HG02840 (cell line): ENCODE measurements at regions not wholly inside any gene's neighbourhood (a gene's known extent, or its start where the extent isn't known, plus 50 kb on each side); places are given as distances from the start of the nearest gene placed in this dataset.

ENCODE experiments used
- ATAC-seq: cut with Tn5 transposase; IDR thresholded peaks from one replicate; pipeline ENCODE4 v1.9.1; 2021; ENCODE audit warnings: mild to moderate bottlenecking, moderate library complexity, moderate number of reproducible peaks; ENCODE audit not compliant: unreplicated experiment, low FRiP score

DNA sequence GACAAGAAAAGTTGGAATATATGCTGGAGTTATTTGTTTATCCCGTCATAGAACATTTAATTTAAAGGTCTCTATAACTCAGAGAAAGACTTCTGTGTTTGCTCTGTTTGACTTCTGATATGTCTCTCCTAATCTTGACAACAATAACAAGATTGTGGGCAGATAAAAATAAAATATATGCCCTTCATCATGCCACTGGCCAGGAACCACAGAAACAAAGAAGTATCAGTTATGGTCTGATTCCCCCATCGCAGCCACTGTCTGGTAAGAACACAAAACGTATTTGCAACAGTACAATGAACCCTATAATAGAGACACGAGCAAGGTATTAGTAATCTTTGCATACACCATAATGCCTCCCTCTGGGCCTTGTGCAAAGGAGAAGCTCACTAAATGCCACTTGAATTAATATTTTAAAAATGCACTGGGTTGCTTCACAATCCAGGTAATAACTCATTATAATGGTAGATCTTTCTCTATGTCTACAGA, 1498.3 kb downstream of the CDH11 start:
- ATAC-seq: no peak

DNA sequence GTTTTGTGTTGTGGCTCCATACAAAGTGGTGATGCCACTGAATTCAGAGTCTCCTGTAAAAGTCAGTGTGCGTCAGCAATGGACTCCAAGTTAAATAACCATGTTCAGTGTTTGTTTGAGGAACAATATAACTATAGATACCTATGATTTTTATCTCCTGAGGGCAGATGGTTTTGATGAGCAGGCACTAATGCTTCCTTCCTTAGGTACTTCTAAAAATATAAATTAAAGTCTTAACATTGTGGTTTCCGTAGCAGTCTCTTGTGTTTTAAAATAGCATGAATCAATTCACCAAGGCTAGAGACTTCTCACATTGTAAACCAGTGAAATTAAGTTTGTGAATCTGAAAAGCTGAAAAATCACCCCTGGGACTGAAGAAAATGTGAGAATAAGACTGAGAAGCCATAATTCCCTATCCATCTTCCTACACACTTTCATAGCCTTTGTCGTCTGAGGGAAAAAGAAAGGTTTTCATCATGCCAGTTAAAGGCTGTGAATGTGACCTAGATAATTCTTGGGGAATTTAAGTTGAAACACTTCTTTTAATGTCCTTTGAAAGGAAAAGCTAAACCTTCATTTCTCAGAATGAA, 1502.9 kb downstream of the CDH11 start:
- ATAC-seq: no peak

GRCh38 chr16:63617990-63618763, 1503.7 kb downstream of the CDH11 start:
- no peak for ATAC-seq

DNA sequence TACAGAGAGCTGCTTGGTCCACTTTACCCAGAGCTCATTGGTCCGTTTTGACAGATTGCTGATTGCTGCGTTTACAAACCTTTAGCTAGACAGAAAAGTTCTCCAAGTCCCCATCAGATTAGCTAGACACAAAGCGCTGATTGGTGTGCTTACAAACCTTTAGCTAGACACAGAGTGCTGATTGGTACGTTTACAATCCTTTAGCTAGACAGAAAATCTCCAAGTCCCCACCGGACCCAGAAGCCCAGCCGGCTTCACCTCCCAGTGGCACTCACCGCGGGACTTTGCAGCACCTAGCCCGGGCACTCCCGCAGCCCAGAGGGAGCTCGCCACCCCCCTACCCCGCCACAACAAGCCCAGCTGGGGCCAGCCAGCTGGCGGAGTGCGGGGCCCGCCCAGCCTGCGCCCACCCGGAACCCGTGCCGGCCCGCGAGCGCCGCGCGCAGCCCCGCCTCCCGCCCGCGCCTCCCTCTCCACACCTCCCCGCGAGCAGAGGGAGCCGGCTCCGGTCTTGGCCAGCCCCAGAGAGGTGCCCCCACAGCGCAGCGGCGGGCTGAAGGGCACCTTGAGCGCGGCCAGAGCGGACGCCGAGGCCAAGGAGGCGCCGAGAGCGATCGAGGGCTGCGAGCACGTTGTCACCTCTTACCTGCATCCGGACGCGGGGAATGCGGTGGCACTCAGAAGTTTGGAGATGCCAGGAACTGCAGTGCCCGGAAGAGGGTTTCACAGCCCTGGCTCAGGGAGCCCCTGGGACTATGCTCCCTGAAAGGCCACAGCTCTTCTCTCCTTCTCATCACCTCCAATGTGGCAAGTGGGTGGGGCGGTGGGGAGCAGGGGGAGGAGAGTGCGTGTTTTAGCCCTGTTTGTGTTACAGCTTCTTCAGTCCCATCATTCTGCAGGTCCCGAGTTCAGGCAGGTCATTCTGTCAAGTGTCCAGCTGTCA, 1504.5 kb downstream of the CDH11 start:
- ATAC-seq: no peak

GRCh38 chr16:63614429-63614828, 1507.4 kb downstream of the CDH11 start:
- ATAC-seq: no peak

- no peak for ATAC-seq
These were observed 1508.2 kb downstream of the CDH11 start for GRCh38 chr16:63613701-63614100.

DNA sequence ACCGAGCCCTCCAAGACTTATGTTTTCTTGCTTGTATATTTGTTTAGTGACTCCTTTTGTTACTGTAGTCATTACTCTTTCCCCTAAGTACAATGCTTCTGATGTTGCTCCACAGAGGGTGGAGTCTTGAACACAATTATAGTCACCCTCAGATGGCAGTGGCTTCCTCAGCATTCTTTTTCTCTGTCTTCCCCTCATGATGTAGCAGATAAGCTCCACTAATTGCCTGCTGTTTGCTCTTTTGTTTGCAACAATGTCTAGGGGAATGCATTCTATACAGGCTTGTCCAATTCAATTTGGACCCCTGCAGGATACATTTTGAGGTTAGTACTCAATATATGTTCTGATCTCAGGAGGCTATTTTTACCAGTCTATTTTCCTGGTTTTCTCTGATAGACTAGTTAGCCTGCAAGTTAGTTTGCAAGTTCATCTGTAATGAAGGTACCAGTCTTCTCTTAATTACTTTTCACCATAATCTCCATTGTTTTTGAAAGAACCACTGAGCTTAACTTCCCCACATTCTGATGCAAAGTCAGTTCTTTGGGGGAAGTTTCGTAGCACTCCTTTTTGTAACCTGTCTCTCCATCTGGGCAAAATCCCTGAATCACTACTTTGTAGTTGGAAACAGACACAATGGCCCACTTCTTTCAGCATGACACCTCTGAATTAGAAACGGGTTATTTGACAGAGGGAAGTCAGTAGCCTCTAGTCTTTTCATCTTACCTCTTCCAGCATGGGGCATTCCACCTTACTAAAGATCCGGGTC, 1509.2 kb downstream of the CDH11 start:
- no peak for ATAC-seq

- no peak for ATAC-seq
These were observed 1515.1 kb downstream of the CDH11 start for GRCh38 chr16:63606778-63607177.

GRCh38 chr16:63602206-63602927, 1519.5 kb downstream of the CDH11 start:
- ATAC-seq: no peak

DNA sequence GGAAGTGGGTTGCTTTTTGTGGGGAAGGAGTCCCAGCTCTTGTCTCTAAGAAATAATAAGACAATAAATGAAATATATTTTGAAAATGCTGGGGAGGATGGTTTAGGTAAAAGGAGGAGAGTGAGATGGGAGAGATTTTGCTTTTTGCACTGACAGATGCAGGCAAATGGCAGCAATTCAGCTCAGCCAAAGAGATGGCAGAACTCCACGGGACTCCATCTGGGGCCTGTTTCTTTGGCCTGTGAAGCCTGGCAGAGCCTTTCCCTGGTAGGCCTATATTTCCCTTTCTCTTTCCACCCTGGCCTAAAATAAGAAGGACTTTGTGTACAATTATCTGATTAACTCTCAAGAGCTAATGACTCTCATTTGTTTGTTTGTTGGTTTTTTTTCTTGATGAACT, 1525.1 kb downstream of the CDH11 start:
- no peak for ATAC-seq

- no peak for ATAC-seq
These were observed 1529.0 kb downstream of the CDH11 start for GRCh38 chr16:63592852-63593251.

- ATAC-seq: no peak
These were observed 1540.3 kb downstream of the CDH11 start for GRCh38 chr16:63581570-63581969.

GRCh38 chr16:63578791-63579190, 1542.6 kb upstream of the CDH8 start:
- ATAC-seq: no peak

GRCh38 chr16:63577891-63578290, 1541.7 kb upstream of the CDH8 start:
- ATAC-seq: no peak

DNA sequence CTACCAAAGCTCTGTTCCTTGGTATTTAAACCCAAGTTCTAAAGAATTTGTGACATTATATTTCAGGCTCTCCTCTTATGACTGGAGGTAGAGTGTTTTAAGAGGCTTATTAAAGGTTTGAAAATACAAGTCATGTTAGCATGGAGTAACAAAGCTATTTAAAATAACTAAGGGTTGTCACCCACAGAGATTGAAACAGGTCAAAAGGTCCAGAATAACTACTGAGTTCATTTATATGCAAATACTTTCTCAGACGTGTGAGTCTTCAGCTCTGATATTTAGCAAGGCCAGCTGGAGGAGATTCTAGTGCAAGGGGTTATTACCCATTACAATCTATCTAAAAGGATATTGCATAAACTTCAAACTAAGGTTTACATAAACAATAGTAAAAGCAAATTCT, 1538.8 kb upstream of the CDH8 start:
- ATAC-seq: no peak

DNA sequence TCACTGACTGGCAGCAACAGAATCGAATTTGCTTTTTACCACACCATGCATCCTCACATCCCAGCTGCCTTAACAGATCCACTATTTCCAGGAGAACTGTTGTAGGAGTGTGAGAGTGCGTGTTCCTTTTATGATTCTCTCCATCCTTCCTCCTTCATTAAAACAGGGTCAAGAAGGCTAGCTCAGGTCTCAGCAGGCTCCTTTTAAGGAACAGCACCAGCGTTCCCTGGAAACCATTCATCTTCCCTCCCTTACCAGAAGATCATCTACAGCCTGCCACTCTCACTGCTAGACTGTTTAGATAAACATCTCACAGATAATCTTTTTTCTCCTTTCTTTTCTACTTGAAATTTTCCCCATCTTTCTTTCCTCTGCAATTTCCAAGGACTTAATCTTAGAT, 1531.9 kb upstream of the CDH8 start:
- no peak for ATAC-seq

DNA sequence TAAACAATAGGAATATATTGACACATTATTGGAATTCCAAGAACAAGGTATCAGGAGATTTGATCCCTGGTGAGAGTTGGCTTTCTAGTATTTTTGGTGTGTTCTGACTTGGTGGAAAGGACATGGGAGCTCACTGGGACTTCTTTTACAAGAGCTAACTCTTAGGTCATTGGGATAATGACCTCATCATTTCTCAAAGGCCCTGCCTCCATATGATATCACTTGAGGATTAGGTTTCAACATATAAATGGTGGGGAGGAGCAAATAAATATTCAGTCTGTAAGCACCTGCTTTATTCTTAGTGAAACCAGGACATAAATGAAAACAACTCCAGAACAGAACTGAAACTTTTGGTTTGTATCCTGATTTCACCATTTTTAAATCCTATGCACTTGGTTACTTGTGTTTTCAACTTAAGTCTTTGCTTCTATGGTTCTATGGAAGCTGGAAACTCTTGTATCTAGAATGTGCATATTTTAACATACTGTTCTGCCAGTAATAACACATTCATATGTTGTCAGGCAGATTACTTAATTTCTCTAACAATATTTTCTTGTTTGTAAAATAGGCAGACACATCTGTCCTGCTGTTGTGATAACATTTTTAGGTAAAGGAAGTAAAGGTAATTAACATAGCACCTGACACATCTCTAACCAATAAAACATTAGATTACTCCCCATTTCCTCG, 1527.7 kb upstream of the CDH8 start:
- no peak for ATAC-seq

DNA sequence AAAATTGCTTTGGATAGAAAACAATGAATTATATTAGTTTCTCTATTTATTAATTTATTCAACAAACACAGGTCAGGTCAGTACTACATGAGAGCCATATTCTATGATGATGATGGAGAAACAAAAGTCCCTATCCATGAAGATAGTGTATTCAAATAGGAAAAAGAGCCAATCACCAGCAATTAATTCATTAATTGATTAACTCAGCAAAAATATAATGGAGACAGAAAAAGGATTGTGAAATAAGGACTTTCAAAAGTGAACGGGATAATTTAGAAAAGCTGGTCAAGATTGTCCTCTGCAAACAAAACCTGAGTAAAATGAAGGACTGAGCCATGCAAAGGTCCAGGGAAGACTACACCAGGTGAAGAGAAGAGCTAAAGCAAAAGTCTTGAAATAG, 1517.7 kb upstream of the CDH8 start:
- ATAC-seq: no peak

DNA sequence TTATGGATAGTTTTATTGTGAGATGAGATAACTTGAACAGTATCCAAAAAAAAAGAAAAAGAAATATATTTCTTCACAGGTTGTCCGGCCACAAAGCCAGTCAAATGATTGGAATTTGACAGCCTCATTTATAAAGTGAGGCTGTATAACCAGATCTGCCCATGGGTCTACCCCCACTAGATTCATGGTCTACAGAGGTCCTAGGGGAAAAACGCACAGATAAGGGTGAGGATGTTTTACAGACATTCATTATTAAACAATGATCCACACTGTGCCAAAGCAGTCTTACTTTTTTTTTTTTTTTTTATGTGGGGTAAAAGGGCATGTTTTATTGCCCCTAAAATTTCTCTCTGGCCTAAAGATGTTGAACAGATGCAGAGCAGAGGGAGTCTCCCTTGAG, 1503.0 kb upstream of the CDH8 start:
- ATAC-seq: no peak
